NB4 (cell line): ENCODE measurements at regions not wholly inside any gene's neighbourhood (a gene's known extent, or its start where the extent isn't known, plus 50 kb on each side); places are given as distances from the start of the nearest gene placed in this dataset.

Experiments
- DNase-seq: peaks from one replicate; pipeline ENCODE4 v3.0.0; 2010; ENCODE audit warnings: low read depth
- H3K4me3 ChIP-seq: one replicate; pipeline ENCODE4 v1.5.1; 2011; ENCODE audit warnings: mild to moderate bottlenecking, low read depth, low read length, moderate library complexity
- CTCF ChIP-seq: IDR thresholded peaks from one replicate; pipeline ENCODE4 v1.5.1; 2012; ENCODE audit warnings: low read depth, low read length
- MAX ChIP-seq: IDR thresholded peaks from 2 replicates; pipeline ENCODE4 v1.6.1; 2011; ENCODE audit warnings: low read depth, low read length
- MYC ChIP-seq: IDR thresholded peaks from 2 replicates; pipeline ENCODE4 v1.6.1; 2011; ENCODE audit warnings: low read depth, low read length
- POLR2A ChIP-seq: IDR thresholded peaks from 2 replicates; pipeline ENCODE4 v1.6.1; 2011; ENCODE audit warnings: mild to moderate bottlenecking; ENCODE audit not compliant: insufficient read length; ENCODE audit errors: extremely low read depth

- no peak for TF ChIP-seq MAX
- DNase-seq, result no peak
- no peak overlapping the region for H3K4me3 ChIP-seq
Observed at GRCh38 chr1:87549738-87550137, 221.1 kb downstream of the LMO4 start.

GRCh38 chr1:87553511-87553910 lies 224.8 kb downstream of the LMO4 start:
- no peak for DNase-seq
- H3K4me3 ChIP-seq, result no peak overlapping the region
- TF ChIP-seq MYC, result no peak

GRCh38 chr1:87555366-87555765 lies 226.7 kb downstream of the LMO4 start:
- TF ChIP-seq MYC (no peak), POLR2A (no peak), MAX (no peak), CTCF (no peak)
- no peak overlapping the region for H3K4me3 ChIP-seq
- DNase-seq, result no peak

- no peak for DNase-seq
- TF ChIP-seq MYC, result no peak
- no peak for TF ChIP-seq CTCF
- no peak for TF ChIP-seq MAX
- TF ChIP-seq POLR2A, result no peak
Observed at GRCh38 chr1:87556326-87556725, 227.6 kb downstream of the LMO4 start.

GRCh38 chr1:87558921-87559320 lies 230.2 kb downstream of the LMO4 start:
- no peak for DNase-seq
- no peak overlapping the region for H3K4me3 ChIP-seq
- TF ChIP-seq MYC (no peak), POLR2A (no peak), CTCF (no peak), MAX (no peak)

More at GRCh38 chr1:87556326-87556725, 227.6 kb downstream of the LMO4 start:
- no peak overlapping the region for H3K4me3 ChIP-seq

GRCh38 chr1:87560137-87560536 lies 231.5 kb downstream of the LMO4 start:
- no peak for DNase-seq
- no peak overlapping the region for H3K4me3 ChIP-seq
- TF ChIP-seq CTCF (no peak), MYC (no peak), MAX (no peak), POLR2A (no peak)

- H3K4me3 ChIP-seq, result no peak overlapping the region
- TF ChIP-seq MAX (no peak), CTCF (no peak), POLR2A (no peak), MYC (no peak)
- DNase-seq, result no peak
Observed at GRCh38 chr1:87560601-87561360, 232.1 kb downstream of the LMO4 start.
